ENCODE measurements at regions not wholly inside any gene's neighbourhood (a gene's known extent, or its start where the extent isn't known, plus 50 kb on each side); places are given as distances from the start of the nearest gene placed in this dataset.

DNA sequence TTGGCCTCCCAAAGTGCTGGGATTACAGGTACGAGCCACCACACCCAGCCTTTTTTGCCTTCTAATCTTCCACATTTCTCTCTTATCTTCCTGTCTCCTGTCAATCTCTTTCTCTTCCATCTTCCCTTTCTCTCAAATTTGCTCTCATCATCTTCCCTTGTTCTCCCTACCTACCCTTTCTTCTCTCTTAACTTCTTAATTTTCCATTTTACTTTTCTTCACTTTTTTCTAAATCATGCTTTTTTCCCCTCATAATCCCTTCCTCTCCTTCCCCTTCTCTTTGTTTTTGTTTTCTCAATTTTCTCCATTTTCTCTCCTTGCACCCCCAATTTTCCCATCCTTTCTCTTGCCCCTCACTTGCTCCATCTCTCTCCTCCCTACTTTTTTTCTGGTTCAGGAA lies 545.7 kb downstream of the OMA1 start:
- 50 to 73% methylated on average over 1 of the region's 1 CpG for WGBS, 2 donors

DNA sequence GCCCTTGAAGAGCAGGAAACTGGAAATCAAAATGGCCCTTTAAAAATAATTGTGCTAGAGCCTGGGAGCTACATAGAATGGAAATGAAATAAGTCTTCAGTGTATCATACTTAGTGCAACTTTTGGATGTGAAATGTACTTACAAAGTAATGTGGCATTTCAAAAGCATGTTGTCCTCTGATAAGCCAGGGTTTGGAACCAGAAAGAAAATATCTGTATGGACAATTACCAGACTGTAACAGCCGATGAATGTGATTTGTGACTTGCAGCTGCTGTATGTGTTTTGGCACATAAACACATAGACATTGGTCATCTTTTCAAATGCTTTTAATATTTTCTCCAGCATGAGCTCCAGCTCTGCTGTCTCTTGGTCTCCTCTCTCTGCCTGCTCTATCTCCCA lies 546.4 kb downstream of the OMA1 start:
- WGBS, 2 donors, result 79 to 90% methylated on average over 1 of the region's 1 CpG
- no peak overlapping the region for H3K27ac ChIP-seq (ENCODE audit: low read depth in 2 of 2, low read length in 1 of 2)
- no peak overlapping the region for H3K4me3 ChIP-seq (ENCODE audit: low read depth in 1 of 2, low read length in 2 of 2)
- H3K27me3 ChIP-seq (ENCODE audit: control insufficient read depth in 1 of 2, insufficient read depth in 2 of 2, low read length in 2 of 2), result no peaks in the 10 kb centered on the region
- H3K36me3 ChIP-seq (ENCODE audit: control insufficient read depth in 2 of 2, insufficient read depth in 2 of 2, low read length in 1 of 2), result no peaks in the 10 kb centered on the region
- H3K4me1 ChIP-seq (ENCODE audit: control insufficient read depth in 2 of 2, insufficient read depth in 2 of 2, low read length in 1 of 2), result no peaks in the 10 kb centered on the region
- no peaks in the 10 kb centered on the region for H3K9me3 ChIP-seq (ENCODE audit: control insufficient read depth in 2 of 2, insufficient read depth in 1 of 2, low read depth in 1 of 2, low read length in 1 of 2)

More for the DNA sequence above, 545.7 kb downstream of the OMA1 start:
- H3K36me3 ChIP-seq (ENCODE audit: control insufficient read depth in 2 of 2, insufficient read depth in 2 of 2, low read length in 1 of 2), result no peaks in the 10 kb centered on the region
- H3K27ac ChIP-seq (ENCODE audit: low read depth in 2 of 2, low read length in 1 of 2), result no peak overlapping the region
- no peaks in the 10 kb centered on the region for H3K27me3 ChIP-seq (ENCODE audit: control insufficient read depth in 1 of 2, insufficient read depth in 2 of 2, low read length in 2 of 2)
- no peak overlapping the region for H3K4me3 ChIP-seq (ENCODE audit: low read depth in 1 of 2, low read length in 2 of 2)
- H3K9me3 ChIP-seq (ENCODE audit: control insufficient read depth in 2 of 2, insufficient read depth in 1 of 2, low read depth in 1 of 2, low read length in 1 of 2), result no peaks in the 10 kb centered on the region
- H3K4me1 ChIP-seq (ENCODE audit: control insufficient read depth in 2 of 2, insufficient read depth in 2 of 2, low read length in 1 of 2), result no peaks in the 10 kb centered on the region

DNA sequence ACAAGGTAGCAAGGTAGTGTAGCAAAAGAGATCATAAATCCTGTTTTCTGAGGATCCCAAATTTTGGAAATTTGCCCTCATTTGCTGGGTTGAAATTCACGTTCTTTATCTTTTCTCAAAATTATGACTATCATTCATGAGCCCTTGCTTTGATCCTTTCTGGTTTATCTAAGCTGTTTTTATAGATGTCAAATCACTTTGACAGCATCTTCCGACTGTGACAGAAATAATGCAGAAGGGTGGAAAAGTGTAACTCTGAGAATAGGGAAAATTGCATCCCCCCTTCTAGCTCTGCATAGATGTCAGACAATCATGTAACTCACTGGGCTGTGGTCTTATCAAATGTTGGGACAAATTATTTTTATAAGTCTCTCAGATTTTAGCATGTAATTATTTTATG lies 550.1 kb downstream of the OMA1 start:
- Histone ChIP-seq H3K4me1 (ENCODE audit: control insufficient read depth in 2 of 2, insufficient read depth in 2 of 2, low read length in 1 of 2) (no peaks in the 10 kb centered on the region), H3K9me3 (ENCODE audit: control insufficient read depth in 2 of 2, insufficient read depth in 1 of 2, low read depth in 1 of 2, low read length in 1 of 2) (no peaks in the 10 kb centered on the region), H3K36me3 (ENCODE audit: control insufficient read depth in 2 of 2, insufficient read depth in 2 of 2, low read length in 1 of 2) (no peaks in the 10 kb centered on the region), H3K27ac (ENCODE audit: low read depth in 2 of 2, low read length in 1 of 2) (no peak overlapping the region), H3K4me3 (ENCODE audit: low read depth in 1 of 2, low read length in 2 of 2) (no peak overlapping the region), H3K27me3 (ENCODE audit: control insufficient read depth in 1 of 2, insufficient read depth in 2 of 2, low read length in 2 of 2) (no peaks in the 10 kb centered on the region)
- WGBS, 2 donors, result 72 to 80% methylated on average over 2 of the region's 2 CpGs

DNA sequence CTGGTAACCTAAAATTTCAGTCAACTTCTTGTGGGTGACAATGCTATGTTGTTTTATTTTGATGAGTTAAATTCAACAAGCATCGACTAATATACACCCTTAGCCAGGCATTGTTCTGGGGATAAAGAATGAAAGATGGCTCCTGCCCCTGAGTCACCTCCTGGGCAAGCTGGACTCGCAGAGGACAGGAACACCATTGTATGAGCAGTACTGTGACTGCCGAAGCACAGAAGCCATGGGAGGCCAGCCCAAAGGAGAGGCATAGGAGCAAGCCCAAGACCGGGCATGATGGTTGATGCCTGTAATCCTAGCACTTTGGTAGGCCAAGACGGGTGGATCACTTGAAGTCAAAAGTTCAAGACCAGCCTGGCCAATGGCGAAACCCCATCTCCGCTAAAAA lies 555.2 kb downstream of the OMA1 start:
- WGBS, 2 donors, result 88 to 89% methylated on average over 7 of the region's 7 CpGs
- H3K9me3 ChIP-seq (ENCODE audit: control insufficient read depth in 2 of 2, insufficient read depth in 1 of 2, low read depth in 1 of 2, low read length in 1 of 2), result no peaks in the 10 kb centered on the region
- H3K27me3 ChIP-seq (ENCODE audit: control insufficient read depth in 1 of 2, insufficient read depth in 2 of 2, low read length in 2 of 2), result no peaks in the 10 kb centered on the region
- H3K4me1 ChIP-seq (ENCODE audit: control insufficient read depth in 2 of 2, insufficient read depth in 2 of 2, low read length in 1 of 2), result no peaks in the 10 kb centered on the region
- no peak overlapping the region for H3K27ac ChIP-seq (ENCODE audit: low read depth in 2 of 2, low read length in 1 of 2)
- no peaks in the 10 kb centered on the region for H3K36me3 ChIP-seq (ENCODE audit: control insufficient read depth in 2 of 2, insufficient read depth in 2 of 2, low read length in 1 of 2)
- H3K4me3 ChIP-seq (ENCODE audit: low read depth in 1 of 2, low read length in 2 of 2), result no peak overlapping the region

DNA sequence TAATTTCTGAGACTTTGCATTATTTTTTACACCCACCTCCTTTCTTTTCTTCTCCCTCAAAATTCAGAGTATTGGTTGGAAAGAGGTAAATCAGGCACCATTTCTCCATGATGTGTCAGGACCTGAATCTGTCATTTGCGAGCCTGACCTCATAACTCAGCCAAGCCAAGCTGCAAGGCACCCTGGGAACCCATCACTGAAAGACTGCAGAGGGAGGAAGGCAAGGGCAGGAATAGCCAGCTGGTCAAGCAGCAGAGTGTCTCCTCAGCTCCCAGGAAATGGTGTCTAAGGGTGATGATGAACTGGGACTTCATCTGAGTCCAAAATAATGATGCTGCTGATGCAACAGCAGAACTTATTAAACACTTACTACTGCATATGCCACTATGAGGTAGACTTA lies 556.6 kb downstream of the OMA1 start:
- Histone ChIP-seq H3K9me3 (ENCODE audit: control insufficient read depth in 2 of 2, insufficient read depth in 1 of 2, low read depth in 1 of 2, low read length in 1 of 2) (no peaks in the 10 kb centered on the region), H3K27ac (ENCODE audit: low read depth in 2 of 2, low read length in 1 of 2) (no peak overlapping the region), H3K4me1 (ENCODE audit: control insufficient read depth in 2 of 2, insufficient read depth in 2 of 2, low read length in 1 of 2) (no peaks in the 10 kb centered on the region), H3K27me3 (ENCODE audit: control insufficient read depth in 1 of 2, insufficient read depth in 2 of 2, low read length in 2 of 2) (no peaks in the 10 kb centered on the region), H3K4me3 (ENCODE audit: low read depth in 1 of 2, low read length in 2 of 2) (no peak overlapping the region), H3K36me3 (ENCODE audit: control insufficient read depth in 2 of 2, insufficient read depth in 2 of 2, low read length in 1 of 2) (no peaks in the 10 kb centered on the region)
- WGBS, 2 donors, result 83 to 87% methylated on average over 1 of the region's 1 CpG

DNA sequence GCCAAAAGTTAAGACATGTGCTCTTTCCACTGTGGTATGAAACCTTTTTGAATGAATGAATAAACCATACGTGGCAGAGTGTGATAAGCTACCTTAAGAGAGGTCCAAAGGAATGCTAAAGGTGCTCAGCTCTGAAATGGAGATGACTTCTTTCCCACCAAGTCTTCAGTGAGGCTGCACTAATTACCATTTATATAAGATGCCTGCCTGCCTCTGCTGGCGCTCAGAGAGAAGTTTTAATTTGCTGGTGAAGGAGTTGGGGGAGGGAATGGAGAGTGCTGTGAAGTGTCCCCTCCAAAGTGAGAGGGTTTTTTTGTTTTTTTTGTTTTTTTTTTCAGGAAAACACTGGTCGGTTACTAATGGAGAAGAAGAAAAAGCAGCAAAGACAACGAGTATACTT lies 559.0 kb downstream of the OMA1 start:
- H3K27ac ChIP-seq (ENCODE audit: low read depth in 2 of 2, low read length in 1 of 2), result no peak overlapping the region
- H3K4me3 ChIP-seq (ENCODE audit: low read depth in 1 of 2, low read length in 2 of 2), result no peak overlapping the region
- 55 to 62% methylated on average over 4 of the region's 4 CpGs for WGBS, 2 donors
- no peaks in the 10 kb centered on the region for H3K9me3 ChIP-seq (ENCODE audit: control insufficient read depth in 2 of 2, insufficient read depth in 1 of 2, low read depth in 1 of 2, low read length in 1 of 2)
- no peaks in the 10 kb centered on the region for H3K36me3 ChIP-seq (ENCODE audit: control insufficient read depth in 2 of 2, insufficient read depth in 2 of 2, low read length in 1 of 2)
- H3K4me1 ChIP-seq (ENCODE audit: control insufficient read depth in 2 of 2, insufficient read depth in 2 of 2, low read length in 1 of 2), result no peaks in the 10 kb centered on the region
- no peaks in the 10 kb centered on the region for H3K27me3 ChIP-seq (ENCODE audit: control insufficient read depth in 1 of 2, insufficient read depth in 2 of 2, low read length in 2 of 2)

DNA sequence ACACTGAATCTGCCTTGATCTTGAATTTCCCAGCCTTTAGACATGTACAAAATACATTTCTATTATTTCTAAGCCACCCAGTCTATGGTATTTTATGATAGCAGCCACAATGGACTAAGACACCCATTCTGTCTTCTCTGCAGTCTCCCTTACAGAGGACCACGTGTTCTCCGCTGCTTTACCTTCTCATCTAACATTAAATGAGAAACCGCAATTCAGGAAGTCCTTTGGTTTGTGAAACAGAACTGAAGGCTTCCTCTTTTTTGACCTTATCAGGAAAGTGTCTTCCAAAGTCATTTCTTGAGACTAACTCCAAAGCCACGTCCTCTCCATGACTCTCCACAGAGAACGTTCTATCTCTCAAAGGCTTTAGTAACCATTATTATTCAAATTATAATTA lies 560.1 kb downstream of the OMA1 start:
- Histone ChIP-seq H3K4me1 (ENCODE audit: control insufficient read depth in 2 of 2, insufficient read depth in 2 of 2, low read length in 1 of 2) (no peaks in the 10 kb centered on the region), H3K9me3 (ENCODE audit: control insufficient read depth in 2 of 2, insufficient read depth in 1 of 2, low read depth in 1 of 2, low read length in 1 of 2) (no peaks in the 10 kb centered on the region), H3K27me3 (ENCODE audit: control insufficient read depth in 1 of 2, insufficient read depth in 2 of 2, low read length in 2 of 2) (no peaks in the 10 kb centered on the region), H3K36me3 (ENCODE audit: control insufficient read depth in 2 of 2, insufficient read depth in 2 of 2, low read length in 1 of 2) (no peaks in the 10 kb centered on the region), H3K27ac (ENCODE audit: low read depth in 2 of 2, low read length in 1 of 2) (no peak overlapping the region), H3K4me3 (ENCODE audit: low read depth in 1 of 2, low read length in 2 of 2) (no peak overlapping the region)
- 56 to 63% methylated on average over 5 of the region's 5 CpGs for WGBS, 2 donors

DNA sequence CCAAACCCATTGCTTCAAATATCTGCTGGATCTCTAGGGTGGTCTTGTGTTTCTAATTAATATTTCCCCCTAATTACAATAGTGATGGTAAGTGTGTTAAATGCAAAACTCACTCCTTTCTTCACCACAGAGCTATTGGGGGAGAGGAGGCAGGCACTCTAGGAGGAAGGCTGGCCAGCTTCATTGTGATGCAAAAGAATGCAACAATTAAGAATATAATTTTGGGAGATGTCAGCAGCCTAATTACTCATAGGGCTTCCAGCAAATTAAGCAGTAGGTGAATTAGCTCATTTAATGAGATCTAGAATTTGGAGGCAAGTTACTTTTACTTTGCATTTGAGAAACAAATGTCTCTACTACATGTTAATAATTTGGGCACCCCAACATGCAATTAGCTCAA lies 560.4 kb upstream of the DAB1 start:
- no peak overlapping the region for H3K27ac ChIP-seq (ENCODE audit: low read depth in 2 of 2, low read length in 1 of 2)
- H3K9me3 ChIP-seq (ENCODE audit: control insufficient read depth in 2 of 2, insufficient read depth in 1 of 2, low read depth in 1 of 2, low read length in 1 of 2), result no peaks in the 10 kb centered on the region
- H3K27me3 ChIP-seq (ENCODE audit: control insufficient read depth in 1 of 2, insufficient read depth in 2 of 2, low read length in 2 of 2), result no peaks in the 10 kb centered on the region
- no peak overlapping the region for H3K4me3 ChIP-seq (ENCODE audit: low read depth in 1 of 2, low read length in 2 of 2)
- no peaks in the 10 kb centered on the region for H3K4me1 ChIP-seq (ENCODE audit: control insufficient read depth in 2 of 2, insufficient read depth in 2 of 2, low read length in 1 of 2)
- H3K36me3 ChIP-seq (ENCODE audit: control insufficient read depth in 2 of 2, insufficient read depth in 2 of 2, low read length in 1 of 2), result no peaks in the 10 kb centered on the region

DNA sequence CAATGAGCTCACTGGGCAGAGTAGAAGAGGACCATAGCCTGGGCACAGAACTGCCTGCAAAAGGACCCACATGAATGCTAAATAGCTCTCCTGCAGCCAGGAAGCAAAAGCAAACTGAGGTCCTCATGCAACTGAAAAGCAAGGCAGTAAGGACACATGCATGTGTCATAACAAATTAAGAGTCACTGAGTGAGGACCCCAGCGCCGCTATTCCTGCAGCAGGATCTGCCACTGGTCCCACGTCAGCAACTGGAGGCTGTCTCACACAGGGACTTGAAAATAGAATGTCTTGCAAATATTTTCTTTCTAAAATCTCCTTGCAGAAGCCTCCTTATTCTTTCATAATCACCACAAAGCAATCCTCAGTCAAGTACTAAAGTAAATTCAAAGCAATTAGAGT lies 559.6 kb upstream of the DAB1 start:
- Histone ChIP-seq H3K9me3 (ENCODE audit: control insufficient read depth in 2 of 2, insufficient read depth in 1 of 2, low read depth in 1 of 2, low read length in 1 of 2) (no peaks in the 10 kb centered on the region), H3K27ac (ENCODE audit: low read depth in 2 of 2, low read length in 1 of 2) (no peak overlapping the region), H3K36me3 (ENCODE audit: control insufficient read depth in 2 of 2, insufficient read depth in 2 of 2, low read length in 1 of 2) (no peaks in the 10 kb centered on the region), H3K27me3 (ENCODE audit: control insufficient read depth in 1 of 2, insufficient read depth in 2 of 2, low read length in 2 of 2) (no peaks in the 10 kb centered on the region), H3K4me3 (ENCODE audit: low read depth in 1 of 2, low read length in 2 of 2) (no peak overlapping the region), H3K4me1 (ENCODE audit: control insufficient read depth in 2 of 2, insufficient read depth in 2 of 2, low read length in 1 of 2) (no peaks in the 10 kb centered on the region)
- 74 to 80% methylated on average over 3 of the region's 3 CpGs for whole genome bisulfite sequencing, 2 donors

DNA sequence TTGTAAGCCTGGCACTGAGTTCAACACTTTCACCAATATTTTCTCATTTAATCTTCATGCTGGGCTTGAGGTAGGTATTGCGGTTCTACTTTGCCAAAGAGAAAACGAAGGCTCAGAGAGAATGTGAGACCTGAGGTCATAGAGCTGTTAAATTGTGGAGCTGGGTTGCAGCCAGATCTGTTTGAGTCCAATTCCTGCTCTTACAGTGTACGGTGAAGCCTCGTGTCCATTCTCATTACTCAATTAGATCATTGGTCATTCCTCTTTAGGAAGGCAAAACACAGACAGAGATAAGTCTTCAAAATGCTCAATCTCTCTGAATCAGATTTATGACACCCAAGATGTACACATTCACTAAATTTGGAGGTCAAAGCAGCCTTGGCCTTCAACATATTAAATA lies 559.0 kb upstream of the DAB1 start:
- Histone ChIP-seq H3K4me3 (ENCODE audit: low read depth in 1 of 2, low read length in 2 of 2) (no peak overlapping the region), H3K27me3 (ENCODE audit: control insufficient read depth in 1 of 2, insufficient read depth in 2 of 2, low read length in 2 of 2) (no peaks in the 10 kb centered on the region), H3K36me3 (ENCODE audit: control insufficient read depth in 2 of 2, insufficient read depth in 2 of 2, low read length in 1 of 2) (no peaks in the 10 kb centered on the region), H3K9me3 (ENCODE audit: control insufficient read depth in 2 of 2, insufficient read depth in 1 of 2, low read depth in 1 of 2, low read length in 1 of 2) (no peaks in the 10 kb centered on the region), H3K4me1 (ENCODE audit: control insufficient read depth in 2 of 2, insufficient read depth in 2 of 2, low read length in 1 of 2) (no peaks in the 10 kb centered on the region), H3K27ac (ENCODE audit: low read depth in 2 of 2, low read length in 1 of 2) (no peak overlapping the region)
- WGBS, 2 donors, result 74 to 78% methylated on average over 4 of the region's 4 CpGs

Data from esophagus (tissue), 2 donors.